H9 (cell line): ENCODE measurements at regions not wholly inside any gene's neighbourhood (a gene's known extent, or its start where the extent isn't known, plus 50 kb on each side); places are given as distances from the start of the nearest gene placed in this dataset.

Experiments used
- DNase-seq: peaks from one replicate; pipeline ENCODE4 v3.0.0-alpha.2; 2017
- H2AFZ ChIP-seq: one replicate; pipeline ENCODE4 v1.6.1; 2013; ENCODE audit warnings: mild to moderate bottlenecking, low read length, control low read depth, moderate library complexity
- H2AK5ac ChIP-seq: 2 replicates; pipeline ENCODE4 v1.6.1; 2013; ENCODE audit warnings: low read length, control low read depth, mixed read lengths; ENCODE audit not compliant: insufficient read length
- H2BK120ac ChIP-seq: one replicate; pipeline ENCODE4 v1.6.1; 2013; ENCODE audit warnings: low read depth, mild to moderate bottlenecking, low read length, control low read depth, inconsistent platforms; ENCODE audit not compliant: poor library complexity, severe bottlenecking
- H2BK12ac ChIP-seq: 2 replicates; pipeline ENCODE4 v1.6.1; 2013; ENCODE audit warnings: low read length, control low read depth, mixed read lengths, low read depth; ENCODE audit not compliant: insufficient read length
- H2BK15ac ChIP-seq: 2 replicates; pipeline ENCODE4 v1.6.1; 2013; ENCODE audit warnings: low read depth, low read length, control low read depth
- H2BK20ac ChIP-seq: one replicate; pipeline ENCODE4 v1.6.1; 2013; ENCODE audit warnings: low read depth, mild to moderate bottlenecking, low read length, control low read depth, inconsistent platforms; ENCODE audit not compliant: poor library complexity, severe bottlenecking
- H2BK5ac ChIP-seq: 2 replicates; pipeline ENCODE4 v1.6.1; 2013; ENCODE audit warnings: low read length, control low read depth, mixed read lengths; ENCODE audit not compliant: insufficient read length
- H3K14ac ChIP-seq: 2 replicates; pipeline ENCODE4 v1.6.1; 2013; ENCODE audit warnings: low read length, control low read depth; ENCODE audit not compliant: insufficient read depth
- H3K18ac ChIP-seq: 2 replicates; pipeline ENCODE4 v1.6.1; 2013; ENCODE audit warnings: low read depth, mild to moderate bottlenecking, mixed read lengths, low read length, control low read depth; ENCODE audit not compliant: insufficient read length
- H3K23ac ChIP-seq: 2 replicates; pipeline ENCODE4 v1.6.1; 2013; ENCODE audit warnings: low read length, control low read depth, mixed read lengths, low read depth; ENCODE audit not compliant: insufficient read length
- H3K23me2 ChIP-seq: 2 replicates; pipeline ENCODE4 v1.6.1; 2013; ENCODE audit warnings: low read depth, mild to moderate bottlenecking, mixed read lengths, low read length, control low read depth; ENCODE audit not compliant: insufficient read length, poor library complexity, severe bottlenecking
- H3K27ac ChIP-seq: 2 replicates; pipeline ENCODE4 v1.5.1; 2013; ENCODE audit warnings: low read length, control low read depth, mixed read lengths, low read depth; ENCODE audit not compliant: insufficient read length
- H3K27me3 ChIP-seq: 2 replicates; pipeline ENCODE4 v1.6.1; 2013; ENCODE audit warnings: low read length, control low read depth, inconsistent platforms; ENCODE audit not compliant: insufficient read depth
- H3K4ac ChIP-seq: 2 replicates; pipeline ENCODE4 v1.6.1; 2013; ENCODE audit warnings: low read depth, mild to moderate bottlenecking, control low read depth, inconsistent platforms, low read length, moderate library complexity
- H3K4me1 ChIP-seq: 2 replicates; pipeline ENCODE4 v1.6.1; 2013; ENCODE audit warnings: low read length, control low read depth, inconsistent platforms; ENCODE audit not compliant: insufficient read depth
- H3K4me2 ChIP-seq: 2 replicates; pipeline ENCODE4 v1.6.1; 2013; ENCODE audit warnings: low read length, control low read depth, mixed read lengths; ENCODE audit not compliant: insufficient read length, insufficient read depth
- H3K56ac ChIP-seq: 2 replicates; pipeline ENCODE4 v1.6.1; 2013; ENCODE audit warnings: low read depth, mild to moderate bottlenecking, mixed read lengths, low read length, control low read depth; ENCODE audit not compliant: insufficient read length
- H3K79me1 ChIP-seq: 2 replicates; pipeline ENCODE4 v1.6.1; 2013; ENCODE audit warnings: low read depth, mild to moderate bottlenecking, moderate library complexity, low read length, control low read depth, inconsistent platforms; ENCODE audit not compliant: insufficient read depth, poor library complexity, severe bottlenecking
- H3K79me2 ChIP-seq: 2 replicates; pipeline ENCODE4 v1.6.1; 2013; ENCODE audit warnings: low read length, control low read depth, inconsistent platforms; ENCODE audit not compliant: insufficient read depth
- H3K9ac ChIP-seq: 2 replicates; pipeline ENCODE4 v1.6.1; 2013; ENCODE audit warnings: low read length, control low read depth, mixed read lengths; ENCODE audit not compliant: insufficient read length; ENCODE audit errors: extremely low read depth
- H3K9me3 ChIP-seq: one replicate; pipeline ENCODE4 v1.6.1; 2013; ENCODE audit warnings: low read depth, low read length, inconsistent platforms; ENCODE audit not compliant: control insufficient read depth
- H3T11ph ChIP-seq: one replicate; pipeline ENCODE4 v1.6.1; 2013; ENCODE audit warnings: mild to moderate bottlenecking, low read length, control low read depth, inconsistent platforms
- H4K20me1 ChIP-seq: one replicate; pipeline ENCODE4 v1.6.1; 2013; ENCODE audit not compliant: control insufficient read depth, insufficient read length, insufficient read depth
- H4K5ac ChIP-seq: 2 replicates; pipeline ENCODE4 v1.6.1; 2013; ENCODE audit warnings: low read depth, mild to moderate bottlenecking, mixed read lengths, low read length, control low read depth; ENCODE audit not compliant: insufficient read length
- H4K8ac ChIP-seq: replicated peaks from 2 replicates; pipeline ENCODE4 v1.6.1; 2013; ENCODE audit warnings: low read length, control low read depth, mixed read lengths, low read depth; ENCODE audit not compliant: insufficient read length
- H4K91ac ChIP-seq: 2 replicates; pipeline ENCODE4 v1.6.1; 2013; ENCODE audit warnings: low read depth, mild to moderate bottlenecking, moderate library complexity, mixed read lengths, low read length, control low read depth; ENCODE audit not compliant: insufficient read length
- H3K27ac Mint-ChIP-seq, 3 experiments: 2 replicates in 2 of 3; 3 replicates in 1 of 3; pipeline ENCODE4 v1.8.0; 2020 to 2021; ENCODE audit warnings: mixed read lengths in 3 of 3, mild to moderate bottlenecking in 1 of 3, moderate library complexity in 1 of 3
- H3K27me3 Mint-ChIP-seq: 2 replicates; pipeline ENCODE4 v1.8.0; 2021; ENCODE audit warnings: low read depth, mild to moderate bottlenecking, moderate library complexity, mixed read lengths
- H3K36me3 Mint-ChIP-seq, 3 experiments: 2 replicates in 2 of 3; 3 replicates in 1 of 3; pipeline ENCODE4 v1.8.0; 2020 to 2021; ENCODE audit warnings: low read depth in 3 of 3, mixed read lengths in 3 of 3; ENCODE audit not compliant: insufficient read depth in 1 of 3
- H3K4me1 Mint-ChIP-seq, 2 experiments: 2 replicates each; pipeline ENCODE4 v1.8.0; 2020; ENCODE audit warnings: mixed read lengths in 2 of 2
- H3K4me3 Mint-ChIP-seq, 2 experiments: 2 replicates in 1 of 2; 3 replicates in 1 of 2; pipeline ENCODE4 v1.8.0; 2020 to 2021; ENCODE audit warnings: mild to moderate bottlenecking in 2 of 2, mixed read lengths in 2 of 2, moderate library complexity in 1 of 2
- H3K9me3 Mint-ChIP-seq, 2 experiments: 2 replicates in 1 of 2; 3 replicates in 1 of 2; pipeline ENCODE4 v1.8.0; 2020; ENCODE audit warnings: mild to moderate bottlenecking in 2 of 2, mixed read lengths in 2 of 2, moderate library complexity in 1 of 2
- WGBS: extraction: QIAGEN DNeasy Blood & Tissue Kit; methylation state at CpG from one replicate; pipeline ENCODE4 v1.1.7; 2013; ENCODE audit warnings: missing lambda C conversion rate, low lambda C conversion rate, mixed read lengths; ENCODE audit not compliant: insufficient read length; ENCODE audit errors: extremely low coverage; 5-methylcytosine and 5-hydroxymethylcytosine counted together
- TF ChIP-seq, protein P1 (sequence below): fragments of 200-600 bp; sonication (generic); conservative IDR thresholded peaks from 3 replicates; pipeline ENCODE4 v1.8.0; 2021; ENCODE audit warnings: antibody characterized with exemption, mild to moderate bottlenecking

GRCh38 chr1:59025898-59026426, 242.1 kb upstream of the JUN start:
- no peaks in the 10 kb centered on the region for H3K36me3 Mint-ChIP-seq
- H2BK120ac ChIP-seq: no peak overlapping the region
- no peaks in the 10 kb centered on the region for H3K79me1 ChIP-seq
- no peak overlapping the region for H3K18ac ChIP-seq
- H3K4me1 Mint-ChIP-seq: peaks cover 3 to 6% of the 10 kb centered on the region in 2 experiments; a peak in 2 of 4 replicates
- no peak overlapping the region for H3K56ac ChIP-seq
- H4K20me1 ChIP-seq: no peaks in the 10 kb centered on the region
- no peak overlapping the region for H3K4me3 Mint-ChIP-seq
- no peaks in the 10 kb centered on the region; the same call in 1 of the 2 replicates for H3K4me1 ChIP-seq
- no peak overlapping the region for H2AK5ac ChIP-seq
- no peak overlapping the region for H3K4me2 ChIP-seq
- no peak for DNase-seq
- no peak overlapping the region for H3K14ac ChIP-seq
- H4K5ac ChIP-seq: no peak overlapping the region
- H2BK15ac ChIP-seq: no peak overlapping the region
- H3K9ac ChIP-seq: no peak overlapping the region
- no peak overlapping the region for H3K27ac ChIP-seq
- no peak overlapping the region for H3T11ph ChIP-seq
- H2AFZ ChIP-seq: no peak overlapping the region
- no peaks in the 10 kb centered on the region for H3K23me2 ChIP-seq
- H3K4ac ChIP-seq: no peak overlapping the region
- H4K8ac ChIP-seq: no peak overlapping the region
- no CpG with 5 or more reads among the region's 4 CpGs for WGBS
- no peaks in the 10 kb centered on the region for H3K9me3 Mint-ChIP-seq
- TF ChIP-seq, protein P1, sequence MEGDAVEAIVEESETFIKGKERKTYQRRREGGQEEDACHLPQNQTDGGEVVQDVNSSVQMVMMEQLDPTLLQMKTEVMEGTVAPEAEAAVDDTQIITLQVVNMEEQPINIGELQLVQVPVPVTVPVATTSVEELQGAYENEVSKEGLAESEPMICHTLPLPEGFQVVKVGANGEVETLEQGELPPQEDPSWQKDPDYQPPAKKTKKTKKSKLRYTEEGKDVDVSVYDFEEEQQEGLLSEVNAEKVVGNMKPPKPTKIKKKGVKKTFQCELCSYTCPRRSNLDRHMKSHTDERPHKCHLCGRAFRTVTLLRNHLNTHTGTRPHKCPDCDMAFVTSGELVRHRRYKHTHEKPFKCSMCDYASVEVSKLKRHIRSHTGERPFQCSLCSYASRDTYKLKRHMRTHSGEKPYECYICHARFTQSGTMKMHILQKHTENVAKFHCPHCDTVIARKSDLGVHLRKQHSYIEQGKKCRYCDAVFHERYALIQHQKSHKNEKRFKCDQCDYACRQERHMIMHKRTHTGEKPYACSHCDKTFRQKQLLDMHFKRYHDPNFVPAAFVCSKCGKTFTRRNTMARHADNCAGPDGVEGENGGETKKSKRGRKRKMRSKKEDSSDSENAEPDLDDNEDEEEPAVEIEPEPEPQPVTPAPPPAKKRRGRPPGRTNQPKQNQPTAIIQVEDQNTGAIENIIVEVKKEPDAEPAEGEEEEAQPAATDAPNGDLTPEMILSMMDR: no peak
- no peaks in the 10 kb centered on the region for H3K27me3 ChIP-seq
- no peaks in the 10 kb centered on the region for H3K79me2 ChIP-seq
- no peak overlapping the region for H3K27ac Mint-ChIP-seq
- no peak overlapping the region for H2BK5ac ChIP-seq
- no peak overlapping the region for H2BK12ac ChIP-seq
- H4K91ac ChIP-seq: no peak overlapping the region
- H3K9me3 ChIP-seq: no peaks in the 10 kb centered on the region
- no peak overlapping the region for H3K23ac ChIP-seq
- H3K27me3 Mint-ChIP-seq: peaks cover 1% of the 10 kb centered on the region; the same call in 1 of the 2 replicates
- no peak overlapping the region for H2BK20ac ChIP-seq
